COR-L47 (cell line): ENCODE measurements at regions not wholly inside any gene's neighbourhood (a gene's known extent, or its start where the extent isn't known, plus 50 kb on each side); places are given as distances from the start of the nearest gene placed in this dataset.

Experiments
- DNase-seq: peaks from one replicate; lab custom pipeline; 2025; lab: John Stamatoyannopoulos, UW

- no peak for DNase-seq
Observed at GRCh38 chr3:176554791-176555654, 642.3 kb downstream of the TBL1XR1 start.

GRCh38 chr3:176554264-176554663, 643.0 kb downstream of the TBL1XR1 start:
- no peak for DNase-seq

- no peak for DNase-seq
Observed at GRCh38 chr3:176526942-176527341, 670.3 kb downstream of the TBL1XR1 start.

- no peak for DNase-seq
Observed at GRCh38 chr3:176526225-176526624, 671.1 kb downstream of the TBL1XR1 start.

- DNase-seq: no peak
Observed at GRCh38 chr3:176523114-176523513, 674.2 kb downstream of the TBL1XR1 start.

GRCh38 chr3:176522436-176522835, 674.8 kb downstream of the TBL1XR1 start:
- DNase-seq: no peak

GRCh38 chr3:176521531-176522175, 675.6 kb downstream of the TBL1XR1 start:
- no peak for DNase-seq

- peak; percentile 16 for DNase-seq
Observed at GRCh38 chr3:176514297-176514696, 683.0 kb downstream of the TBL1XR1 start.

GRCh38 chr3:176513604-176514003, 683.7 kb downstream of the TBL1XR1 start:
- peak; percentile 42 for DNase-seq

GRCh38 chr3:176512037-176512436, 685.2 kb downstream of the TBL1XR1 start:
- no peak for DNase-seq

GRCh38 chr3:176510097-176510496, 687.2 kb downstream of the TBL1XR1 start:
- no peak for DNase-seq

GRCh38 chr3:176505878-176506621, 691.2 kb downstream of the TBL1XR1 start:
- no peak for DNase-seq

GRCh38 chr3:176491084-176491483, 706.2 kb downstream of the TBL1XR1 start:
- no peak for DNase-seq

GRCh38 chr3:176490357-176490756, 706.9 kb downstream of the TBL1XR1 start:
- no peak for DNase-seq

GRCh38 chr3:176479248-176479647, 718.0 kb downstream of the TBL1XR1 start:
- DNase-seq: no peak

- DNase-seq: no peak
Observed at GRCh38 chr3:176469694-176470205, 727.5 kb downstream of the TBL1XR1 start.

GRCh38 chr3:176463610-176464009, 733.7 kb downstream of the TBL1XR1 start:
- DNase-seq: no peak

- no peak for DNase-seq
Observed at GRCh38 chr3:176447369-176447768, 749.9 kb downstream of the TBL1XR1 start.

GRCh38 chr3:176442326-176442725, 755.0 kb downstream of the TBL1XR1 start:
- DNase-seq: no peak

GRCh38 chr3:176439729-176440128, 757.6 kb downstream of the TBL1XR1 start:
- DNase-seq: no peak

GRCh38 chr3:176431991-176432390, 765.3 kb downstream of the TBL1XR1 start:
- no peak for DNase-seq

- DNase-seq: no peak
Observed at GRCh38 chr3:176431038-176431418, 766.3 kb downstream of the TBL1XR1 start.
